Dendritic cell treated with granulocyte-macrophage colony-stimulating factor and Interleukin-4, amounts not matched to agents 40 ng/mL and 50 ng/mL, for 4 days (primary cell): ENCODE measurements at regions not wholly inside any gene's neighbourhood (a gene's known extent, or its start where the extent isn't known, plus 50 kb on each side); places are given as distances from the start of the nearest gene placed in this dataset.

Experiments used
- H3K27ac Mint-ChIP-seq: one replicate; pipeline ENCODE4 v1.8.0; 2022; ENCODE audit warnings: mild to moderate bottlenecking, mixed read lengths
- H3K27me3 Mint-ChIP-seq: one replicate; pipeline ENCODE4 v1.8.0; 2022; ENCODE audit warnings: mild to moderate bottlenecking, mixed read lengths
- H3K36me3 Mint-ChIP-seq: one replicate; pipeline ENCODE4 v1.8.0; 2022; ENCODE audit warnings: low read depth, mixed read lengths
- H3K4me1 Mint-ChIP-seq: one replicate; pipeline ENCODE4 v1.8.0; 2022; ENCODE audit warnings: low read depth, mixed read lengths
- H3K4me3 Mint-ChIP-seq: one replicate; pipeline ENCODE4 v1.8.0; 2022; ENCODE audit warnings: mild to moderate bottlenecking, moderate library complexity, mixed read lengths
- H3K9me3 Mint-ChIP-seq: one replicate; pipeline ENCODE4 v1.8.0; 2022; ENCODE audit warnings: mixed read lengths
- intact Hi-C: fragments of 100-400 bp; cut with micrococcal nuclease; formaldehyde crosslinking; loops from one replicate; pipeline ENCODE4 v1.15.0; 2022

GRCh38 chr7:10677668-10678232 is 295.9 kb upstream of the PHF14 start:
- H3K4me3 Mint-ChIP-seq, result no peak overlapping the region
- no peak overlapping the region for H3K27ac Mint-ChIP-seq
- intact Hi-C loops, result no loop called here
- H3K36me3 Mint-ChIP-seq, result no peaks in the 10 kb centered on the region
- H3K4me1 Mint-ChIP-seq, result no peaks in the 10 kb centered on the region
- no peaks in the 10 kb centered on the region for H3K9me3 Mint-ChIP-seq
- H3K27me3 Mint-ChIP-seq, result no peaks in the 10 kb centered on the region

GRCh38 chr7:10684606-10685005 is 289.1 kb upstream of the PHF14 start:
- Mint-ChIP-seq H3K4me3 (no peak overlapping the region), H3K27me3 (no peaks in the 10 kb centered on the region), H3K9me3 (peaks cover 14% of the 10 kb centered on the region), H3K36me3 (no peaks in the 10 kb centered on the region), H3K27ac (no peak overlapping the region), H3K4me1 (no peaks in the 10 kb centered on the region)
- intact Hi-C loops, result no loop called here

DNA sequence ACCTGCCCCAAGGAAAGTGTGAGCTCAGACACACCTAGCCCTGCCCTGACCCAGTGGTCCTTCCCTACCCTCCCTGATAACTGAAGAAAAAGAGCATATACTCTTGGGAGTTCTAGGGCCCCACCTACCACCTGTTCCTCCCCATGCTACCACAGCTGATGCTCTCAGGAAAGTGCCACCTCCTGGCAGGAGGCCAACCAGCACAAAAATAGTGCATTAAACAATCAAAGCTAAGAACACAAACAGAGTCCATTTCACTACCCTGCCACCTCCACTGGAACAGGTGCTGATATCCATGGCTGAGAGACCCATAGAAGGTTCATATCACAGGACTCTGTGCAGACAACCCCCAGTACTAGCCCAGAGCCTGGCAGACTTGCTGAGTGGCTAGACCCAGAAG is 288.6 kb upstream of the PHF14 start:
- no peak overlapping the region for H3K27ac Mint-ChIP-seq
- H3K4me3 Mint-ChIP-seq, result no peak overlapping the region
- H3K27me3 Mint-ChIP-seq, result no peaks in the 10 kb centered on the region
- H3K9me3 Mint-ChIP-seq, result peaks cover 18% of the 10 kb centered on the region
- intact Hi-C loops, result no loop called here
- no peaks in the 10 kb centered on the region for H3K4me1 Mint-ChIP-seq
- H3K36me3 Mint-ChIP-seq, result no peaks in the 10 kb centered on the region

GRCh38 chr7:10688544-10688943 is 285.1 kb upstream of the PHF14 start:
- Mint-ChIP-seq H3K4me1 (no peaks in the 10 kb centered on the region), H3K36me3 (no peaks in the 10 kb centered on the region), H3K27ac (no peak overlapping the region), H3K27me3 (no peaks in the 10 kb centered on the region), H3K9me3 (peaks cover 34% of the 10 kb centered on the region), H3K4me3 (no peak overlapping the region)
- intact Hi-C loops, result no loop called here

DNA sequence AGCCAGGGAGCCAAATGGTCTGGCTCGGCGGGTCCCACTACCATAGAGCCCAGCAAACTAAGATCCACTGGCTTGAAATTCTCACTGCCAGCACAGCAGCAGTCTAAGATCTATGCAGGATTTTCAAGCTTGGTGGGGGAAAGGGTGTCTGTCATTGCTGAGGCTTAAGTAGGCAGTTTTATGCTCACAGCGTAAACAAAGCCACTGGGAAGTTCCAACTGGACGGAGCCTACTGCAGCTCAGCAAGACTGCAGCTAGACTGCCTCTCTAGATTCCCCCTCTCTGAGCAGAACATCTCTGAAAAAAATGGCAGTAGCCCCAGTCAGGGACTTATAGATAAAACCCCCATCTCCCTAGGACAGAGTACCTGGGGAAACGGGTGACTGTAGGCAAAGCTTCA is 277.6 kb upstream of the PHF14 start:
- Mint-ChIP-seq H3K4me3 (no peak overlapping the region), H3K4me1 (no peaks in the 10 kb centered on the region), H3K27me3 (no peaks in the 10 kb centered on the region), H3K36me3 (no peaks in the 10 kb centered on the region), H3K9me3 (peaks cover 57% of the 10 kb centered on the region), H3K27ac (no peak overlapping the region)
- intact Hi-C loops, result no loop called here

GRCh38 chr7:10703059-10703458 is 270.6 kb upstream of the PHF14 start:
- Mint-ChIP-seq H3K36me3 (no peaks in the 10 kb centered on the region), H3K27ac (no peak overlapping the region), H3K9me3 (peaks cover 20% of the 10 kb centered on the region), H3K4me1 (peaks cover 5% of the 10 kb centered on the region), H3K4me3 (no peak overlapping the region), H3K27me3 (no peaks in the 10 kb centered on the region)
- intact Hi-C loops, result no loop called here

- intact Hi-C loops, result no loop called here
- Mint-ChIP-seq H3K27ac (no peak overlapping the region), H3K27me3 (no peaks in the 10 kb centered on the region), H3K4me3 (no peak overlapping the region), H3K36me3 (no peaks in the 10 kb centered on the region), H3K9me3 (peaks cover 12% of the 10 kb centered on the region), H3K4me1 (peaks cover 5% of the 10 kb centered on the region)
Measured at GRCh38 chr7:10703981-10704380, 269.7 kb upstream of the PHF14 start.

- Mint-ChIP-seq H3K27me3 (no peaks in the 10 kb centered on the region), H3K4me1 (peaks cover 5% of the 10 kb centered on the region), H3K36me3 (no peaks in the 10 kb centered on the region), H3K9me3 (peaks cover 10% of the 10 kb centered on the region), H3K27ac (no peak overlapping the region), H3K4me3 (no peak overlapping the region)
- intact Hi-C loops, result no loop called here
Measured at GRCh38 chr7:10704653-10705052, 269.0 kb upstream of the PHF14 start.

GRCh38 chr7:10706875-10707493 is 266.7 kb upstream of the PHF14 start:
- Mint-ChIP-seq H3K27me3 (no peaks in the 10 kb centered on the region), H3K4me1 (peaks cover 5% of the 10 kb centered on the region), H3K36me3 (no peaks in the 10 kb centered on the region), H3K27ac (no peak overlapping the region), H3K4me3 (no peak overlapping the region), H3K9me3 (no peaks in the 10 kb centered on the region)
- intact Hi-C loops, result no loop called here

GRCh38 chr7:10707519-10707918 is 266.2 kb upstream of the PHF14 start:
- intact Hi-C loops, result no loop called here
- Mint-ChIP-seq H3K9me3 (no peaks in the 10 kb centered on the region), H3K27me3 (no peaks in the 10 kb centered on the region), H3K4me1 (peaks cover 5% of the 10 kb centered on the region), H3K4me3 (no peak overlapping the region), H3K27ac (no peak overlapping the region), H3K36me3 (no peaks in the 10 kb centered on the region)

DNA sequence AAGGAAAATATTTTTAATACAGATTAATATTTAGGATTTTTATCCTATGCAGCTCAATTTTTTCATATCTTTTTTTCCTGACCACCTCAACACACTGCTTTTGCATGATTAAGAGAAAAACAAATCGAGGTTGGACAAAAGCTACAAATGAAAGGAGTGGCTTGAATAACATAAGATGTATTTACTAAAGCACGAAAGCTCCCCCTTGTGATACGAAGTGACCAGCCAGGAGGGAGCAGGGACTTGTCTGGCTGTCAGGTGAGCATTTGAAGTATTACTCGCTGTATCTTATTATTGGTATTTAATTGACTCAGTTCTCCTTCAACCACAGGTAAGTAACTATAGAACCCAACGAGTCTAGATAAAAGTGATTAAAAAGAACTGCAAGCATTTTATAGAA is 265.2 kb upstream of the PHF14 start:
- H3K4me3 Mint-ChIP-seq, result no peak overlapping the region
- H3K36me3 Mint-ChIP-seq, result no peaks in the 10 kb centered on the region
- H3K27ac Mint-ChIP-seq, result no peak overlapping the region
- H3K27me3 Mint-ChIP-seq, result no peaks in the 10 kb centered on the region
- peaks cover 5% of the 10 kb centered on the region for H3K4me1 Mint-ChIP-seq
- intact Hi-C loops, result no loop called here
- H3K9me3 Mint-ChIP-seq, result no peaks in the 10 kb centered on the region

DNA sequence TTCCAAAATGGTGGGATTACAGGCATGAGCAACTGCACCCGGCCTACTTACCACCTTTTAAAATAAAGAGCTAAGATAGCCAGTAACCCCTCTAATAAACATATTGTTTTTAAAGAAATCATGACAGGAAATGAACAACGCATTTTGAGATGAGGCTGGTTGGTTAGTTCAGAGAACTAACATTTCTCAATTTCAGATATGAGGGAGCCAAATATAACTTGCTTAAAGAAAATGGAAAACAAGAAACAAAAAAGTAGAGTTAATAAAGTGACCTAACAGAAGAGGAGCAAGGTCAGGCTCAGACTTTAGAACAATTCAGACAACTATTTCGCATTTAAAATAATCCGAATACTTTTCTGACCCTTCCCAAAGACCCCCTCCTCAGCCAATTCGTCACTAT is 254.9 kb upstream of the PHF14 start:
- intact Hi-C loops, result no loop called here
- H3K27ac Mint-ChIP-seq, result no peak overlapping the region
- H3K4me1 Mint-ChIP-seq, result no peaks in the 10 kb centered on the region
- no peaks in the 10 kb centered on the region for H3K9me3 Mint-ChIP-seq
- no peak overlapping the region for H3K4me3 Mint-ChIP-seq
- H3K27me3 Mint-ChIP-seq, result no peaks in the 10 kb centered on the region
- no peaks in the 10 kb centered on the region for H3K36me3 Mint-ChIP-seq

GRCh38 chr7:10720042-10720441 is 253.6 kb upstream of the PHF14 start:
- H3K4me3 Mint-ChIP-seq, result no peak overlapping the region
- no peaks in the 10 kb centered on the region for H3K9me3 Mint-ChIP-seq
- H3K27me3 Mint-ChIP-seq, result no peaks in the 10 kb centered on the region
- H3K27ac Mint-ChIP-seq, result no peak overlapping the region
- intact Hi-C loops, result no loop called here
- H3K36me3 Mint-ChIP-seq, result no peaks in the 10 kb centered on the region
- no peaks in the 10 kb centered on the region for H3K4me1 Mint-ChIP-seq

DNA sequence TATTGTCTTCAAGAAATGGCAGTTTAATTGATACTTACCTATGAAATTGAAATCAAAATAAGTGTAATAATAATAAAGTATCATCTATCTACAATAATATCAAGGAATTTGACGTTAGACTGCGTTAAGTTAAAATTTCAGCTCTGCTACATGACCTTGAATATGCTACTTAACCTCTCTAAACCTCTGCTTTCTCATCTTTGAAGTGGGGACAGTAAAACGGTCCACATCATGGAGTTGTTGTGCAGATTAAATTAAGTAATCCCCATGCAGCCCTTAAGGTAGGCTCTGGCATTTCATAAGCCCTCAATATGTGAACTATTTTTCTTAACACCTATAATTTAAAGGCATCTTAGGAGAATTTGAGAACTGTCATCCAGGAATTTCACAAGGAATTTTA is 252.4 kb upstream of the PHF14 start:
- intact Hi-C loops, result no loop called here
- Mint-ChIP-seq H3K36me3 (no peaks in the 10 kb centered on the region), H3K27ac (no peak overlapping the region), H3K4me3 (no peak overlapping the region), H3K9me3 (no peaks in the 10 kb centered on the region), H3K4me1 (no peaks in the 10 kb centered on the region), H3K27me3 (no peaks in the 10 kb centered on the region)

DNA sequence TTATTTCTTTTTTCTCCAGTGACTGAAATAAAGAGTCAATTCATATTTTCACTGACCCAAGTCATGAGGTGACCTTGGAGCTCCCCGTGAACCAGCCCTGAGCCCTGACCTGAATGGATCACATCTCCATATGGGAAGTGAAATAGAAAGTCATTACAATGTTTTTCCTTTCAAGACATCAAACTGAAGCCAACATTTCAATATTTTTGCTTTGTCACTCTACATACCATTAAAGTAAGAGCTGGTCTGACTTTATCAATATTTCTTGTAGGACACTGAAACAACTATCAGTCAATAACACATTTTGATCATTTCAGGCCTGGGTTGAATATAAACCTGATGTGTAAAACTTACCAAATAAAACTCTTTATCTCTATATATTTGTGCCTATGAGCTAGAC is 249.8 kb upstream of the PHF14 start:
- Mint-ChIP-seq H3K4me3 (no peak overlapping the region), H3K27ac (no peak overlapping the region), H3K36me3 (no peaks in the 10 kb centered on the region), H3K9me3 (no peaks in the 10 kb centered on the region), H3K27me3 (no peaks in the 10 kb centered on the region), H3K4me1 (no peaks in the 10 kb centered on the region)
- intact Hi-C loops, result no loop called here
